ENCODE measurements at regions not wholly inside any gene's neighbourhood (a gene's known extent, or its start where the extent isn't known, plus 50 kb on each side); places are given as distances from the start of the nearest gene placed in this dataset.

GRCh38 chr7:117972606-117973005 is 99.4 kb upstream of the CTTNBP2 start:
- Histone ChIP-seq H2AFZ (ENCODE audit: low read length) (no peak overlapping the region), H3K4me2 (ENCODE audit: low read depth, low read length) (no peak overlapping the region)
- TF ChIP-seq CTCF (IDR thresholded peaks at IDR 0.05; ENCODE audit: low read length) (no peak), EZH2 (optimal IDR thresholded peaks at IDR 0.05; ENCODE audit: low read depth, low read length) (no peak), EZH2phosphoT487 (IDR thresholded peaks at IDR 0.05; ENCODE audit: low read length) (no peak)

GRCh38 chr7:117973975-117974374 is 100.7 kb upstream of the CTTNBP2 start:
- Histone ChIP-seq H3K4me1 (ENCODE audit: low read length) (no peaks in the 10 kb centered on the region), H3K79me2 (ENCODE audit: low read length) (no peaks in the 10 kb centered on the region), H3K27me3 (replicated peaks; ENCODE audit: insufficient read depth, low read length) (no peaks in the 10 kb centered on the region), H3K9me3 (replicated peaks; ENCODE audit: insufficient read depth, low read length) (no peaks in the 10 kb centered on the region), H3K4me3 (ENCODE audit: low read length) (no peak overlapping the region), H3K9ac (ENCODE audit: low read length) (no peak overlapping the region), H4K20me1 (ENCODE audit: insufficient read depth, low read length) (no peaks in the 10 kb centered on the region), H3F3A (ENCODE audit: insufficient read depth, low read length) (no peaks in the 10 kb centered on the region), H3K4me2 (ENCODE audit: low read depth, low read length) (no peak overlapping the region), H3K9me2 (replicated peaks; ENCODE audit: insufficient read depth, low read length) (no peaks in the 10 kb centered on the region), H2AFZ (ENCODE audit: low read length) (no peak overlapping the region), H3K27ac (ENCODE audit: low read length) (no peak overlapping the region), H3K36me3 (replicated peaks; ENCODE audit: insufficient read depth, low read length) (no peaks in the 10 kb centered on the region)
- DNase-seq, result no peak
- no peak for TF ChIP-seq EZH2phosphoT487 (IDR thresholded peaks at IDR 0.05; ENCODE audit: low read length)
- TF ChIP-seq EZH2 (optimal IDR thresholded peaks at IDR 0.05; ENCODE audit: low read depth, low read length), result no peak
- no peak for TF ChIP-seq CTCF (IDR thresholded peaks at IDR 0.05; ENCODE audit: low read length)

More at GRCh38 chr7:117972606-117973005, 99.4 kb upstream of the CTTNBP2 start:
- Histone ChIP-seq H3K9me2 (replicated peaks; ENCODE audit: insufficient read depth, low read length) (no peaks in the 10 kb centered on the region), H3K79me2 (ENCODE audit: low read length) (no peaks in the 10 kb centered on the region), H3K4me1 (ENCODE audit: low read length) (no peaks in the 10 kb centered on the region), H4K20me1 (ENCODE audit: insufficient read depth, low read length) (no peaks in the 10 kb centered on the region), H3F3A (ENCODE audit: insufficient read depth, low read length) (no peaks in the 10 kb centered on the region), H3K9ac (ENCODE audit: low read length) (no peak overlapping the region), H3K4me3 (ENCODE audit: low read length) (no peak overlapping the region), H3K27me3 (replicated peaks; ENCODE audit: insufficient read depth, low read length) (no peaks in the 10 kb centered on the region), H3K27ac (ENCODE audit: low read length) (no peak overlapping the region), H3K36me3 (replicated peaks; ENCODE audit: insufficient read depth, low read length) (no peaks in the 10 kb centered on the region), H3K9me3 (replicated peaks; ENCODE audit: insufficient read depth, low read length) (no peaks in the 10 kb centered on the region)
- no peak for DNase-seq

GRCh38 chr7:117974891-117975290 is 101.7 kb upstream of the CTTNBP2 start:
- Histone ChIP-seq H3K4me3 (ENCODE audit: low read length) (no peak overlapping the region), H3K27ac (ENCODE audit: low read length) (no peak overlapping the region), H4K20me1 (ENCODE audit: insufficient read depth, low read length) (no peaks in the 10 kb centered on the region), H2AFZ (ENCODE audit: low read length) (no peak overlapping the region), H3K36me3 (replicated peaks; ENCODE audit: insufficient read depth, low read length) (no peaks in the 10 kb centered on the region), H3K9me2 (replicated peaks; ENCODE audit: insufficient read depth, low read length) (no peaks in the 10 kb centered on the region), H3K9ac (ENCODE audit: low read length) (no peak overlapping the region), H3K4me1 (ENCODE audit: low read length) (no peaks in the 10 kb centered on the region), H3K4me2 (ENCODE audit: low read depth, low read length) (no peak overlapping the region), H3K9me3 (replicated peaks; ENCODE audit: insufficient read depth, low read length) (no peaks in the 10 kb centered on the region), H3K27me3 (replicated peaks; ENCODE audit: insufficient read depth, low read length) (no peaks in the 10 kb centered on the region), H3F3A (ENCODE audit: insufficient read depth, low read length) (no peaks in the 10 kb centered on the region), H3K79me2 (ENCODE audit: low read length) (no peaks in the 10 kb centered on the region)
- no peak for DNase-seq
- TF ChIP-seq EZH2 (optimal IDR thresholded peaks at IDR 0.05; ENCODE audit: low read depth, low read length), result no peak
- no peak for TF ChIP-seq EZH2phosphoT487 (IDR thresholded peaks at IDR 0.05; ENCODE audit: low read length)
- no peak for TF ChIP-seq CTCF (IDR thresholded peaks at IDR 0.05; ENCODE audit: low read length)

All from MM.1S (cell line).